ENCODE measurements at regions not wholly inside any gene's neighbourhood (a gene's known extent, or its start where the extent isn't known, plus 50 kb on each side); places are given as distances from the start of the nearest gene placed in this dataset.

GRCh38 chr18:56505971-56506370 is 132.4 kb downstream of the TXNL1 start:
- TF ChIP-seq CSRNP3 (CRISPR knock-in tag; IDR thresholded peaks at IDR 0.05), result no peak
- no peak for TF ChIP-seq ARNTL (CRISPR knock-in tag; IDR thresholded peaks at IDR 0.05; ENCODE audit: borderline replicate concordance, low read depth)
- TF ChIP-seq POU6F1 (CRISPR knock-in tag; IDR thresholded peaks at IDR 0.05; ENCODE audit: borderline replicate concordance, low read depth), result no peak
- TF ChIP-seq PATZ1 (CRISPR knock-in tag; IDR thresholded peaks at IDR 0.05; ENCODE audit: borderline replicate concordance), result no peak
- TF ChIP-seq CREB5 (CRISPR knock-in tag; IDR thresholded peaks at IDR 0.05; ENCODE audit: low read depth), result no peak
- no peak for TF ChIP-seq PPARA (CRISPR knock-in tag; IDR thresholded peaks at IDR 0.05; ENCODE audit: borderline replicate concordance)
- TF ChIP-seq TCF4 (CRISPR knock-in tag; IDR thresholded peaks at IDR 0.05; ENCODE audit: borderline replicate concordance), result no peak
- no peak for TF ChIP-seq SNAI2 (CRISPR knock-in tag; IDR thresholded peaks at IDR 0.05)
- TF ChIP-seq ZFP30 (CRISPR knock-in tag; IDR thresholded peaks at IDR 0.05), result no peak
- no peak for TF ChIP-seq OSR1 (CRISPR knock-in tag; IDR thresholded peaks at IDR 0.05)

Data from SK-N-SH treated with all-trans-retinoic acid at 6 μM for 48 hours (cell line).